HCT116 (cell line): ENCODE measurements at regions not wholly inside any gene's neighbourhood (a gene's known extent, or its start where the extent isn't known, plus 50 kb on each side); places are given as distances from the start of the nearest gene placed in this dataset.

Source experiments
- ATAC-seq: fragments of 200-7000 bp; cut with Tn5 transposase; 2 replicates; pipeline ENCODE4 v1.9.1; 2020; ENCODE audit warnings: mild to moderate bottlenecking, moderate library complexity
- BruUV-seq: library from RNA; stranded (reverse); fragments of 400-500 nt; replicated peaks from 2 replicates; lab custom pipeline; 2021; lab: Mats Ljungman, UMichigan
- CTCF ChIA-PET: fragments of 300-600 bp; sonication (Branson Sonifier 250); formaldehyde crosslinking; loops from one replicate; lab custom pipeline; 2021; ENCODE audit warnings: antibody characterized with exemption; lab: Charles Lee
- POLR2A ChIA-PET: fragments of 300-600, 350-600 bp; sonication (Branson Sonifier 250); formaldehyde crosslinking; loops from one replicate; lab custom pipeline; 2021; ENCODE audit warnings: antibody characterized with exemption; lab: Charles Lee
- RAD21 ChIA-PET, 2 experiments: fragments of 300-600 bp; sonication (Branson Sonifier 250); formaldehyde crosslinking; loops; one replicate each; lab custom pipeline; 2023; ENCODE audit warnings: low total read pairs in 2 of 2; ENCODE audit not compliant: uncharacterized antibody in 2 of 2, unreplicated experiment in 2 of 2, low non-redundant PET in 1 of 2; lab: Charles Lee
- DNase-seq: peaks from one replicate; pipeline ENCODE4 v3.0.0-alpha.2; 2010; ENCODE audit warnings: low read depth, low spot score
- H2AFZ ChIP-seq: fragments of 200-600 bp; shearing (Covaris generic), sonication (generic); 2 replicates; pipeline ENCODE4 v1.6.1; 2017; ENCODE audit warnings: low read depth, mixed run types, mixed read lengths, antibody characterized with exemption, low read length; ENCODE audit not compliant: poor library complexity, severe bottlenecking
- H3K27ac ChIP-seq: 2 replicates; pipeline ENCODE4 v1.5.1; 2012; ENCODE audit warnings: low read depth, low read length
- H3K27me3 ChIP-seq: fragments of 200-600 bp; sonication (generic); 2 replicates; pipeline ENCODE4 v1.6.1; 2016; ENCODE audit warnings: mixed run types, low read length, mixed read lengths; ENCODE audit not compliant: insufficient read depth
- H3K36me3 ChIP-seq, 2 experiments: fragments of 200-500 bp in 1 of 2; fragments of 200-600 bp in 1 of 2; sonication (Bioruptor generic) in 1 of 2; sonication (generic) in 1 of 2; 2 replicates each; pipeline versions ENCODE4 v1.5.1 to v1.6.1; 2014 to 2016; ENCODE audit warnings: low read length in 2 of 2, inconsistent platforms in 1 of 2, mixed read lengths in 1 of 2, mixed run types in 1 of 2; ENCODE audit not compliant: insufficient read depth in 2 of 2, control insufficient read depth in 1 of 2
- H3K4me1 ChIP-seq, 2 experiments: fragments of 200-600 bp in 1 of 2; sonication (generic) in 1 of 2; 2 replicates each; pipeline versions ENCODE4 v1.5.1 to v1.6.1; 2012 to 2017; ENCODE audit warnings: low read length in 2 of 2, inconsistent platforms in 1 of 2, mild to moderate bottlenecking in 1 of 2, mixed read lengths in 1 of 2, mixed run types in 1 of 2, moderate library complexity in 1 of 2; ENCODE audit not compliant: insufficient read depth in 2 of 2, control insufficient read depth in 1 of 2
- H3K4me2 ChIP-seq: fragments of 200-600 bp; sonication (generic); 2 replicates; pipeline ENCODE4 v1.6.1; 2017; ENCODE audit warnings: mixed run types, low read length, mixed read lengths
- H3K4me3 ChIP-seq, 2 experiments: fragments of 200-600 bp in 1 of 2; sonication (generic) in 1 of 2; replicated peaks in 1 of 2; 2 replicates each; pipeline ENCODE4 v1.5.1; 2011 to 2016; ENCODE audit warnings: low read length in 2 of 2, control low read depth in 1 of 2, low read depth in 1 of 2, mild to moderate bottlenecking in 1 of 2, mixed read lengths in 1 of 2, mixed run types in 1 of 2
- H3K79me2 ChIP-seq: fragments of 200-600 bp; sonication (generic); 2 replicates; pipeline ENCODE4 v1.6.1; 2017; ENCODE audit warnings: mild to moderate bottlenecking, mixed run types, low read length, moderate library complexity, mixed read lengths; ENCODE audit not compliant: insufficient read depth
- H3K9ac ChIP-seq: fragments of 200-600 bp; sonication (generic); 2 replicates; pipeline ENCODE4 v1.6.1; 2016; ENCODE audit warnings: low read length, mixed read lengths
- H3K9me2 ChIP-seq: fragments of 200-600 bp; sonication (generic), shearing (Covaris generic); 2 replicates; pipeline ENCODE4 v1.6.1; 2017; ENCODE audit warnings: mixed run types, mild to moderate bottlenecking, moderate library complexity; ENCODE audit not compliant: insufficient read depth
- H3K9me3 ChIP-seq, 2 experiments: fragments of 200-500 bp in 1 of 2; fragments of 200-600 bp in 1 of 2; sonication (Bioruptor generic) in 1 of 2; sonication (generic) in 1 of 2; 2 replicates each; pipeline ENCODE4 v1.6.1; 2014 to 2017; ENCODE audit warnings: low read length in 2 of 2, mixed read lengths in 2 of 2, inconsistent platforms in 1 of 2, low read depth in 1 of 2, mild to moderate bottlenecking in 1 of 2, mixed run types in 1 of 2, moderate library complexity in 1 of 2; ENCODE audit not compliant: control insufficient read depth in 1 of 2, insufficient read depth in 1 of 2
- H4K20me1 ChIP-seq: fragments of 200-600 bp; sonication (generic), shearing (Covaris generic); 2 replicates; pipeline ENCODE4 v1.6.1; 2017; ENCODE audit warnings: mixed run types, mild to moderate bottlenecking, moderate library complexity; ENCODE audit not compliant: insufficient read depth
- CEBPB ChIP-seq: IDR thresholded peaks from 2 replicates; pipeline ENCODE4 v1.6.1; 2012; ENCODE audit warnings: low read depth
- EZH2phosphoT487 ChIP-seq: fragments of 200-600 bp; IDR thresholded peaks from 2 replicates; pipeline ENCODE4 v1.6.1; 2018; ENCODE audit warnings: antibody characterized with exemption, borderline replicate concordance
- SP1 ChIP-seq: IDR thresholded peaks from 2 replicates; pipeline ENCODE4 v1.6.1; 2012; ENCODE audit warnings: low read depth
- SRF ChIP-seq: IDR thresholded peaks from 2 replicates; pipeline ENCODE4 v1.6.1; 2012; ENCODE audit warnings: low read depth
- TCF7L2 ChIP-seq: IDR thresholded peaks from 2 replicates; pipeline ENCODE4 v1.7.0; 2011; ENCODE audit warnings: borderline replicate concordance, inconsistent platforms; ENCODE audit not compliant: insufficient read depth, insufficient read length; ENCODE audit errors: extremely low read depth
- ZFX ChIP-seq: fragments of 450-650 bp; IDR thresholded peaks from 2 replicates; pipeline ENCODE4 v1.6.1; 2017
- intact Hi-C: fragments of 100-400 bp; cut with micrococcal nuclease; formaldehyde crosslinking; loops from 2 replicates; pipeline ENCODE4 v1.10.0; 2022
- TF ChIP-seq, protein P1 (sequence below): IDR thresholded peaks from 2 replicates; pipeline ENCODE4 v1.6.1; 2012; ENCODE audit warnings: low read depth
- TF ChIP-seq, protein P2 (sequence below): IDR thresholded peaks from 2 replicates; pipeline ENCODE4 v1.6.1; 2012
- TF ChIP-seq, protein P3 (sequence below): IDR thresholded peaks from 2 replicates; pipeline ENCODE4 v1.6.1; 2012

DNA sequence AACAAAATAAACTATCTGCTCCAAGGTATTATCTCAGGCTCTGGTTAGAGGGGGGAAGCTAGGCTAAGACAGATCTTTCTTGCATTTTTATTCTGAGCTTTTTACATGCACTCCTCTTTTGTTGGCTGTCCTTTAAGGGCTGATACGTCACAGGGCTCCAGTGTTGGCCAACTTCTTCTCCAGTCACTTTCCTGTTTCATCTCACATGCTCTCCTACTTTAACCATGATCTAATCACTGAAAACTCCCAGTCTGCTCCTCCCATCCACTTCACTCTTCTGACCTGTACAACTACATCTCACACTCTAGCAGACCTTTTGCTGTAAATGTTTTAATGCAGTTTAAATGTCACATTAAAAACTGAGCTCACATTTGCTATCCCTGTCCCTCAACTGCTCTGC lies 510.0 kb upstream of the KLF12 start:
- Histone ChIP-seq H2AFZ (no peak overlapping the region), H3K27ac (no peak overlapping the region), H3K4me1 (no peaks in the 10 kb centered on the region), H3K4me3 (no peak overlapping the region), H4K20me1 (no peaks in the 10 kb centered on the region), H3K4me2 (no peak overlapping the region), H3K9me3 (no peaks in the 10 kb centered on the region), H3K79me2 (no peaks in the 10 kb centered on the region), H3K27me3 (no peaks in the 10 kb centered on the region), H3K9me2 (no peaks in the 10 kb centered on the region), H3K9ac (no peak overlapping the region), H3K36me3 (no peaks in the 10 kb centered on the region)
- intact Hi-C loops = no loop called here
- ChIA-PET POLR2A (no interaction called here), RAD21 (no interaction called here), CTCF (no interaction called here)
- BruUV-seq = no TSS peak
- no peak for ATAC-seq
- DNase-seq = no peak
- TF ChIP-seq, protein P1, sequence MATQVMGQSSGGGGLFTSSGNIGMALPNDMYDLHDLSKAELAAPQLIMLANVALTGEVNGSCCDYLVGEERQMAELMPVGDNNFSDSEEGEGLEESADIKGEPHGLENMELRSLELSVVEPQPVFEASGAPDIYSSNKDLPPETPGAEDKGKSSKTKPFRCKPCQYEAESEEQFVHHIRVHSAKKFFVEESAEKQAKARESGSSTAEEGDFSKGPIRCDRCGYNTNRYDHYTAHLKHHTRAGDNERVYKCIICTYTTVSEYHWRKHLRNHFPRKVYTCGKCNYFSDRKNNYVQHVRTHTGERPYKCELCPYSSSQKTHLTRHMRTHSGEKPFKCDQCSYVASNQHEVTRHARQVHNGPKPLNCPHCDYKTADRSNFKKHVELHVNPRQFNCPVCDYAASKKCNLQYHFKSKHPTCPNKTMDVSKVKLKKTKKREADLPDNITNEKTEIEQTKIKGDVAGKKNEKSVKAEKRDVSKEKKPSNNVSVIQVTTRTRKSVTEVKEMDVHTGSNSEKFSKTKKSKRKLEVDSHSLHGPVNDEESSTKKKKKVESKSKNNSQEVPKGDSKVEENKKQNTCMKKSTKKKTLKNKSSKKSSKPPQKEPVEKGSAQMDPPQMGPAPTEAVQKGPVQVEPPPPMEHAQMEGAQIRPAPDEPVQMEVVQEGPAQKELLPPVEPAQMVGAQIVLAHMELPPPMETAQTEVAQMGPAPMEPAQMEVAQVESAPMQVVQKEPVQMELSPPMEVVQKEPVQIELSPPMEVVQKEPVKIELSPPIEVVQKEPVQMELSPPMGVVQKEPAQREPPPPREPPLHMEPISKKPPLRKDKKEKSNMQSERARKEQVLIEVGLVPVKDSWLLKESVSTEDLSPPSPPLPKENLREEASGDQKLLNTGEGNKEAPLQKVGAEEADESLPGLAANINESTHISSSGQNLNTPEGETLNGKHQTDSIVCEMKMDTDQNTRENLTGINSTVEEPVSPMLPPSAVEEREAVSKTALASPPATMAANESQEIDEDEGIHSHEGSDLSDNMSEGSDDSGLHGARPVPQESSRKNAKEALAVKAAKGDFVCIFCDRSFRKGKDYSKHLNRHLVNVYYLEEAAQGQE = no peak
- TF ChIP-seq ZFX = no peak
- no peak for TF ChIP-seq SRF
- TF ChIP-seq, protein P2, sequence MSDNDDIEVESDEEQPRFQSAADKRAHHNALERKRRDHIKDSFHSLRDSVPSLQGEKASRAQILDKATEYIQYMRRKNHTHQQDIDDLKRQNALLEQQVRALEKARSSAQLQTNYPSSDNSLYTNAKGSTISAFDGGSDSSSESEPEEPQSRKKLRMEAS = no peak
- no peak for TF ChIP-seq EZH2phosphoT487
- TF ChIP-seq, protein P3, sequence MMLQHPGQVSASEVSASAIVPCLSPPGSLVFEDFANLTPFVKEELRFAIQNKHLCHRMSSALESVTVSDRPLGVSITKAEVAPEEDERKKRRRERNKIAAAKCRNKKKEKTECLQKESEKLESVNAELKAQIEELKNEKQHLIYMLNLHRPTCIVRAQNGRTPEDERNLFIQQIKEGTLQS = no peak
- no peak for TF ChIP-seq SP1
- TF ChIP-seq TCF7L2 = no peak
- no peak for TF ChIP-seq CEBPB
